Osteocyte (in vitro differentiated cells): ENCODE measurements at regions not wholly inside any gene's neighbourhood (a gene's known extent, or its start where the extent isn't known, plus 50 kb on each side); places are given as distances from the start of the nearest gene placed in this dataset.

Experiments used
- DNase-seq: peaks from one replicate; pipeline ENCODE4 v3.0.0; 2021; ENCODE audit warnings: mixed read lengths; ENCODE audit not compliant: unreplicated experiment; ENCODE audit errors: extremely low spot score
- H3K27ac Mint-ChIP-seq: one replicate; pipeline ENCODE4 v1.8.0; 2021; ENCODE audit warnings: mild to moderate bottlenecking, mixed read lengths; ENCODE audit not compliant: unreplicated experiment
- H3K27me3 Mint-ChIP-seq: one replicate; pipeline ENCODE4 v1.8.0; 2021; ENCODE audit warnings: mixed read lengths; ENCODE audit not compliant: unreplicated experiment
- H3K36me3 Mint-ChIP-seq: one replicate; pipeline ENCODE4 v1.8.0; 2021; ENCODE audit warnings: mixed read lengths; ENCODE audit not compliant: unreplicated experiment
- H3K4me1 Mint-ChIP-seq: one replicate; pipeline ENCODE4 v1.8.0; 2021; ENCODE audit warnings: mixed read lengths; ENCODE audit not compliant: unreplicated experiment
- H3K4me3 Mint-ChIP-seq: one replicate; pipeline ENCODE4 v1.8.0; 2021; ENCODE audit warnings: mild to moderate bottlenecking, moderate library complexity, mixed read lengths; ENCODE audit not compliant: unreplicated experiment
- H3K9me3 Mint-ChIP-seq: one replicate; pipeline ENCODE4 v1.8.0; 2021; ENCODE audit warnings: mixed read lengths; ENCODE audit not compliant: unreplicated experiment
- TF ChIP-seq, protein P1 (sequence below): fragments of 200-600 bp; sonication (generic); IDR thresholded peaks from 2 replicates; pipeline ENCODE4 v1.5.0; 2021; ENCODE audit warnings: antibody characterized with exemption, mild to moderate bottlenecking, moderate library complexity

- TF ChIP-seq, protein P1, sequence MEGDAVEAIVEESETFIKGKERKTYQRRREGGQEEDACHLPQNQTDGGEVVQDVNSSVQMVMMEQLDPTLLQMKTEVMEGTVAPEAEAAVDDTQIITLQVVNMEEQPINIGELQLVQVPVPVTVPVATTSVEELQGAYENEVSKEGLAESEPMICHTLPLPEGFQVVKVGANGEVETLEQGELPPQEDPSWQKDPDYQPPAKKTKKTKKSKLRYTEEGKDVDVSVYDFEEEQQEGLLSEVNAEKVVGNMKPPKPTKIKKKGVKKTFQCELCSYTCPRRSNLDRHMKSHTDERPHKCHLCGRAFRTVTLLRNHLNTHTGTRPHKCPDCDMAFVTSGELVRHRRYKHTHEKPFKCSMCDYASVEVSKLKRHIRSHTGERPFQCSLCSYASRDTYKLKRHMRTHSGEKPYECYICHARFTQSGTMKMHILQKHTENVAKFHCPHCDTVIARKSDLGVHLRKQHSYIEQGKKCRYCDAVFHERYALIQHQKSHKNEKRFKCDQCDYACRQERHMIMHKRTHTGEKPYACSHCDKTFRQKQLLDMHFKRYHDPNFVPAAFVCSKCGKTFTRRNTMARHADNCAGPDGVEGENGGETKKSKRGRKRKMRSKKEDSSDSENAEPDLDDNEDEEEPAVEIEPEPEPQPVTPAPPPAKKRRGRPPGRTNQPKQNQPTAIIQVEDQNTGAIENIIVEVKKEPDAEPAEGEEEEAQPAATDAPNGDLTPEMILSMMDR: no peak
These were observed 517.4 kb downstream of the FAT4 start for GRCh38 chr4:125832161-125832560.

GRCh38 chr4:125836597-125837195 is 521.9 kb downstream of the FAT4 start:
- TF ChIP-seq, protein P1: no peak
- Mint-ChIP-seq H3K4me1 (no peaks in the 10 kb centered on the region), H3K27ac (no peak overlapping the region), H3K4me3 (no peak overlapping the region), H3K27me3 (no peaks in the 10 kb centered on the region), H3K9me3 (no peaks in the 10 kb centered on the region), H3K36me3 (no peaks in the 10 kb centered on the region)
- DNase-seq: no peak

More at GRCh38 chr4:125832161-125832560, 517.4 kb downstream of the FAT4 start:
- Mint-ChIP-seq H3K27me3 (peaks cover 6% of the 10 kb centered on the region), H3K4me1 (no peaks in the 10 kb centered on the region), H3K36me3 (no peaks in the 10 kb centered on the region), H3K4me3 (no peak overlapping the region), H3K9me3 (no peaks in the 10 kb centered on the region), H3K27ac (no peak overlapping the region)
- DNase-seq: no peak

DNA sequence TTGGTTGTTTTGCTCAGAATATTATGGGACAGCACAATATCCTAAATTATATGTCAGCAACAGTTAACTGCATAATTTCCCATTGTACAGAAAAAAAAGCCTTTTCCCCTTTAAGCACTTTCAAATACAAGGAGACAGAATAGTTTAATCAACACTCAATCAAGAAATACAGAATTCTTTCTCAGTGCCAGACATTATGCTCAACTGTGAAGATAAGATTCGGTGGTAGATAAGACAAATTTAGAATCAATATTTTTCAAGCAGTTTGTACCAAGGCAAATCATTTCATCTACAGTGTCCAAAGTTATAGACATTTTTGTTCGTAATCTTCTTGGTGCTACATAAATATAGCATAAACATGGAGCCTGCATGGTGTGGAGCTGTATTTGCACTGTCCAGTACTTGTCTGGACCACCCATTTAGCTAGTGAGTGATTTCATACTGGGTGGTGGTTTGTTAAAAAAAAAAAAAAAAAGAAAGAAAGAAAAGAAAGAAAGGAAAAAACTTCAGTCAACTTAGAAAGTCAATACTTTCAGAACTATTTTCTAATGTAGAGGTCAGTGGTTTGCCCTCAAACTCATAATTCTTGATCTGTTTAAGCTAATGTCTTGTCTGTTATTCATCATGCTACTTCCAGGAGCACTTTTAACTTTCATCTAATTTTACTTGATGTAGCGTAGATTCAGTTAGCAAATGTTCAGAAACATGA is 522.9 kb downstream of the FAT4 start:
- Mint-ChIP-seq H3K4me1 (peaks cover under 1% of the 10 kb centered on the region), H3K27me3 (no peaks in the 10 kb centered on the region), H3K27ac (no peak overlapping the region), H3K4me3 (no peak overlapping the region), H3K9me3 (no peaks in the 10 kb centered on the region), H3K36me3 (no peaks in the 10 kb centered on the region)
- TF ChIP-seq, protein P1: no peak
- DNase-seq: no peak

- TF ChIP-seq, protein P1: no peak
- no peak overlapping the region for H3K27ac Mint-ChIP-seq
These were observed 523.4 kb downstream of the FAT4 start for GRCh38 chr4:125838202-125838601.

GRCh38 chr4:125838924-125839323 is 524.2 kb downstream of the FAT4 start:
- no peak for DNase-seq
- Mint-ChIP-seq H3K4me3 (no peak overlapping the region), H3K9me3 (no peaks in the 10 kb centered on the region), H3K4me1 (peaks cover 2% of the 10 kb centered on the region), H3K27ac (no peak overlapping the region), H3K27me3 (no peaks in the 10 kb centered on the region), H3K36me3 (no peaks in the 10 kb centered on the region)
- TF ChIP-seq, protein P1: no peak

More at GRCh38 chr4:125838202-125838601, 523.4 kb downstream of the FAT4 start:
- DNase-seq: no peak
- Mint-ChIP-seq H3K27me3 (no peaks in the 10 kb centered on the region), H3K9me3 (no peaks in the 10 kb centered on the region), H3K4me1 (peaks cover 2% of the 10 kb centered on the region), H3K36me3 (no peaks in the 10 kb centered on the region), H3K4me3 (no peak overlapping the region)
